ENCODE measurements at regions not wholly inside any gene's neighbourhood (a gene's known extent, or its start where the extent isn't known, plus 50 kb on each side); places are given as distances from the start of the nearest gene placed in this dataset.

GRCh38 chr3:59611649-59612443, 562.0 kb upstream of the CFAP20DC start:
- Histone ChIP-seq H3K4me3 (ENCODE audit: low read length in 3 of 3) (no peak overlapping the region), H3K9me3 (ENCODE audit: control insufficient read depth in 3 of 3, low read length in 3 of 3) (no peaks in the 10 kb centered on the region), H3K9ac (ENCODE audit: low read depth in 1 of 3, low read length in 3 of 3) (no peak overlapping the region), H3K36me3 (ENCODE audit: control insufficient read depth in 3 of 3, insufficient read depth in 3 of 3, low read length in 3 of 3) (no peaks in the 10 kb centered on the region), H3K27ac (ENCODE audit: low read depth, low read length) (no peak overlapping the region), H3K27me3 (ENCODE audit: control insufficient read depth in 3 of 3, insufficient read depth in 3 of 3, low read length in 3 of 3) (no peaks in the 10 kb centered on the region), H3K4me1 (ENCODE audit: control insufficient read depth in 3 of 3, insufficient read depth in 3 of 3, low read length in 3 of 3) (no peaks in the 10 kb centered on the region)

- H3K36me3 ChIP-seq (ENCODE audit: control insufficient read depth in 3 of 3, insufficient read depth in 3 of 3, low read length in 3 of 3): no peaks in the 10 kb centered on the region
- no peaks in the 10 kb centered on the region for H3K9me3 ChIP-seq (ENCODE audit: control insufficient read depth in 3 of 3, low read length in 3 of 3)
- no peaks in the 10 kb centered on the region for H3K4me1 ChIP-seq (ENCODE audit: control insufficient read depth in 3 of 3, insufficient read depth in 3 of 3, low read length in 3 of 3)
- no peak overlapping the region for H3K9ac ChIP-seq (ENCODE audit: low read depth in 1 of 3, low read length in 3 of 3)
- H3K4me3 ChIP-seq (ENCODE audit: low read length in 3 of 3): no peak overlapping the region
- H3K27ac ChIP-seq (ENCODE audit: low read depth, low read length): no peak overlapping the region
- no peaks in the 10 kb centered on the region for H3K27me3 ChIP-seq (ENCODE audit: control insufficient read depth in 3 of 3, insufficient read depth in 3 of 3, low read length in 3 of 3)
These were observed 560.0 kb upstream of the CFAP20DC start for GRCh38 chr3:59609657-59610348.

DNA sequence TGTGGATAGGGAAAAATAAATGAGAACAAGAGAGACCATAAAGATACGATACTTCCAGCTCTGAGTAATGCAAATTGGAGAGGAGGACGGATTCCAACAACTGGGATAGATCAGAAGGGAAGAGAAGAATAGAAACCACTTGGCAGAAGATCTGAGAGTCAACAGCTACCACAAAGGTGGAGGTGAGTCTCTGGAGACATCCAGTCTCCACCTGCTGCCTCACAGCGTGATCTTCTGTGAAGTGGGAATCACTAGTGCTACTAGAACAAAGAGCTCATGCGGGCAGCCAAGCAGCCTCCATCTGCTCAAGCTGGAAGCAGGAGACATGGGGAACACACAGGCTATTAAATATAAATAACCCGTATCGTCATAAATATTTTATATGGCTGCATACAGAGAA, 558.5 kb upstream of the CFAP20DC start:
- Histone ChIP-seq H3K4me1 (ENCODE audit: control insufficient read depth in 3 of 3, insufficient read depth in 3 of 3, low read length in 3 of 3) (no peaks in the 10 kb centered on the region), H3K27me3 (ENCODE audit: control insufficient read depth in 3 of 3, insufficient read depth in 3 of 3, low read length in 3 of 3) (no peaks in the 10 kb centered on the region), H3K9ac (ENCODE audit: low read depth in 1 of 3, low read length in 3 of 3) (no peak overlapping the region), H3K27ac (ENCODE audit: low read depth, low read length) (no peak overlapping the region), H3K4me3 (ENCODE audit: low read length in 3 of 3) (no peak overlapping the region), H3K9me3 (ENCODE audit: control insufficient read depth in 3 of 3, low read length in 3 of 3) (no peaks in the 10 kb centered on the region), H3K36me3 (ENCODE audit: control insufficient read depth in 3 of 3, insufficient read depth in 3 of 3, low read length in 3 of 3) (no peaks in the 10 kb centered on the region)

- no peaks in the 10 kb centered on the region for H3K27me3 ChIP-seq (ENCODE audit: control insufficient read depth in 3 of 3, insufficient read depth in 3 of 3, low read length in 3 of 3)
- H3K36me3 ChIP-seq (ENCODE audit: control insufficient read depth in 3 of 3, insufficient read depth in 3 of 3, low read length in 3 of 3): no peaks in the 10 kb centered on the region
- no peak overlapping the region for H3K9ac ChIP-seq (ENCODE audit: low read depth in 1 of 3, low read length in 3 of 3)
- H3K4me1 ChIP-seq (ENCODE audit: control insufficient read depth in 3 of 3, insufficient read depth in 3 of 3, low read length in 3 of 3): no peaks in the 10 kb centered on the region
- no peak overlapping the region for H3K4me3 ChIP-seq (ENCODE audit: low read length in 3 of 3)
- H3K9me3 ChIP-seq (ENCODE audit: control insufficient read depth in 3 of 3, low read length in 3 of 3): no peaks in the 10 kb centered on the region
- no peak overlapping the region for H3K27ac ChIP-seq (ENCODE audit: low read depth, low read length)
These were observed 557.8 kb upstream of the CFAP20DC start for GRCh38 chr3:59607656-59608055.

DNA sequence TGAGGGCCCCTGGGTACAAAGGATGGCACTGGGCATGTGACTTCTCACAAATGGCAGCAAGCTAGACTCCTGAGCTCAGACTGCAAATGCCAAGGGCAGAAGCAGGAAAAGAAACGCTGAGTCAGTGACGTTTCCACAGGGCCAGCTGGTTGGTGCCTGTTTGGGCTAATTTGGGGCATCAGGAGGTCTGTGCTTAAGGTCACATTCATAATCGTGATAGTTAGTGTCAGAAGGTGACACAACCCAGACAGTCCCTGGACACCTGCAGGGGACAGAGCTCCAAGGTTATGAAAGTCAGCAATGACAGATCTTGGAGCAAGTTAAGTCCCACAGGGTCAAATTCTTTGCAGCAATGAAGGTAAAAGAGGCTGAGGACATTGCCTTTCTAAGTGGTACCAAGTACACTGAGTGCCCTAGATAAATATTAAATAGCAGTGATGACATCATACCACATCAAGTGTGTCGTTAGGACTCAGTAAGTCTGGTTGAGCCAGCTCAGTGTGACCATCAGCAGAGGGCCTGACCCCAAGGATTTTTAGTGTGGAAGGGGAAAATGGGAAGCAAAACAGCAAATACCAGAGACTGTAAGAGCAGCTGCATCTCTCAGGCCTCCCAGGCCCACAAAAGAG, 556.9 kb upstream of the CFAP20DC start:
- no peaks in the 10 kb centered on the region for H3K27me3 ChIP-seq (ENCODE audit: control insufficient read depth in 3 of 3, insufficient read depth in 3 of 3, low read length in 3 of 3)
- no peaks in the 10 kb centered on the region for H3K4me1 ChIP-seq (ENCODE audit: control insufficient read depth in 3 of 3, insufficient read depth in 3 of 3, low read length in 3 of 3)
- H3K9me3 ChIP-seq (ENCODE audit: control insufficient read depth in 3 of 3, low read length in 3 of 3): no peaks in the 10 kb centered on the region
- no peak overlapping the region for H3K4me3 ChIP-seq (ENCODE audit: low read length in 3 of 3)
- no peak overlapping the region for H3K27ac ChIP-seq (ENCODE audit: low read depth, low read length)
- no peaks in the 10 kb centered on the region for H3K36me3 ChIP-seq (ENCODE audit: control insufficient read depth in 3 of 3, insufficient read depth in 3 of 3, low read length in 3 of 3)
- H3K9ac ChIP-seq (ENCODE audit: low read depth in 1 of 3, low read length in 3 of 3): no peak overlapping the region

DNA sequence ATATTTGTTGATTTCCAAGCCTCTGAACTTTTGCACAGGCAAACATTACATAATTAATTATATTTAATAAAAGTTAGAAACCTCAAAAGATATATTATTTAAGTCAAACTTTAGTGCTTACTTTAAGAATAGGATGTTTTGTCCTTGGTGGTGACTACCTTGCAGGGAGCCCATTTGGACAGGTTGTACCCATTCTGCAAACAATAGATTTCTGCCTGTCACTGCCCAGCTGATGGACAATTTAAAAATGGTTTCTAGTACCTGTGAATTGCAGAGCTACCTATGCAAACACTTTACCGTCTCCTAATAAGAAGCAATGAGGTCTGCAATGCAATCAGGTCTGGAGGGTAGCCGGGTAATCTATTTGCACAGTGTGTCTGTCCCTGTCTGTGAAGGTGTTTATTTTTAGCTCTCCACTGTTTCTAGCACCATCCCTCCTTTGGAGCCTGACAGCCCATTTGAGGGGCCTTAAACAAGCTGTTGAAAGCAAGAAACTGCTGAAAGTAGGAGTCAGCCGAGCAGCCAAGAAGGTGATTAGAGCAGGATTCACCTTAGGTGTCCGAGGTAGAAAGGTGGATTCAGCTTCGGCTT, 556.2 kb upstream of the CFAP20DC start:
- Histone ChIP-seq H3K9ac (ENCODE audit: low read depth in 1 of 3, low read length in 3 of 3) (no peak overlapping the region), H3K27ac (ENCODE audit: low read depth, low read length) (no peak overlapping the region), H3K4me3 (ENCODE audit: low read length in 3 of 3) (no peak overlapping the region), H3K4me1 (ENCODE audit: control insufficient read depth in 3 of 3, insufficient read depth in 3 of 3, low read length in 3 of 3) (no peaks in the 10 kb centered on the region), H3K9me3 (ENCODE audit: control insufficient read depth in 3 of 3, low read length in 3 of 3) (no peaks in the 10 kb centered on the region), H3K36me3 (ENCODE audit: control insufficient read depth in 3 of 3, insufficient read depth in 3 of 3, low read length in 3 of 3) (no peaks in the 10 kb centered on the region), H3K27me3 (ENCODE audit: control insufficient read depth in 3 of 3, insufficient read depth in 3 of 3, low read length in 3 of 3) (no peaks in the 10 kb centered on the region)

DNA sequence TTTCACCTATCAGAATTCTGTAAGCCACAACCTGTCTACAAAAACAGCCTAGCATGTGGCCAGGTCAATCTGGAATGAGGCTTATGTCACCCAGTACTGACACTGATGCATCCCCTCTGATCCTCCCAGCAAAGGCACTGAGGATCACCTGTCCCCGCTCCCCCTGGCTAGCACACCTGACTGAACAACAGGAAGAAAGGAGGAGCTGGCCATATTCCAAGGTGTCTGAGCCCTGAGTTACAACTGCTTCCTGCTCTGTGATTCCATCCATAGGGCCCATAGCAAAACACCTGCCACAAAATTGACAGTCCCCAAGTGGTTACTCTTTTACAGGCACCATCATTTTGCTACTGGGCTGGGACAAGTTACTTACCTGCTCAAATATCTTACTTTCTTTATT, 555.5 kb upstream of the CFAP20DC start:
- no peaks in the 10 kb centered on the region for H3K4me1 ChIP-seq (ENCODE audit: control insufficient read depth in 3 of 3, insufficient read depth in 3 of 3, low read length in 3 of 3)
- no peak overlapping the region for H3K9ac ChIP-seq (ENCODE audit: low read depth in 1 of 3, low read length in 3 of 3)
- H3K27me3 ChIP-seq (ENCODE audit: control insufficient read depth in 3 of 3, insufficient read depth in 3 of 3, low read length in 3 of 3): no peaks in the 10 kb centered on the region
- no peak overlapping the region for H3K27ac ChIP-seq (ENCODE audit: low read depth, low read length)
- H3K9me3 ChIP-seq (ENCODE audit: control insufficient read depth in 3 of 3, low read length in 3 of 3): no peaks in the 10 kb centered on the region
- H3K36me3 ChIP-seq (ENCODE audit: control insufficient read depth in 3 of 3, insufficient read depth in 3 of 3, low read length in 3 of 3): no peaks in the 10 kb centered on the region
- H3K4me3 ChIP-seq (ENCODE audit: low read length in 3 of 3): no peak overlapping the region

DNA sequence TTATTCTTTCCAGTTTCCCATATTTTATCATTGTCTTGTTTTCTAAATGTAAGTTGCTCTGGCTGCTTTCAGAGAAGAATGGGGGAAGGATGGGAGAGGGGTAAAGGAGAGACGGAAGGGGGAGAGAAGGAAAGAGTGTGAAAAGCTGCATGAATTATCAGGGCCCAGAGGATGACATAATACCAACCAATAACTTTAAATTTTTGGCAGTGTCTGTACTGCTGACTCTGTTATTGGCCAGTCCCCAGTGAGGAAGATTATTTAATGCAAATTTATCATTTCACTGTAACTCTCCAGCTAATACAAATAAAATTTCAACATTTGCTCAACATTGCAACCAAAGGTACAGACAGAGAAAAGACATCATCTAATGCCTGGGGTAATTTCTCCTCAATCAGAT, 551.7 kb upstream of the CFAP20DC start:
- no peaks in the 10 kb centered on the region for H3K4me1 ChIP-seq (ENCODE audit: control insufficient read depth in 3 of 3, insufficient read depth in 3 of 3, low read length in 3 of 3)
- no peak overlapping the region for H3K9ac ChIP-seq (ENCODE audit: low read depth in 1 of 3, low read length in 3 of 3)
- no peaks in the 10 kb centered on the region for H3K36me3 ChIP-seq (ENCODE audit: control insufficient read depth in 3 of 3, insufficient read depth in 3 of 3, low read length in 3 of 3)
- no peak overlapping the region for H3K4me3 ChIP-seq (ENCODE audit: low read length in 3 of 3)
- no peak overlapping the region for H3K27ac ChIP-seq (ENCODE audit: low read depth, low read length)
- H3K9me3 ChIP-seq (ENCODE audit: control insufficient read depth in 3 of 3, low read length in 3 of 3): no peaks in the 10 kb centered on the region
- H3K27me3 ChIP-seq (ENCODE audit: control insufficient read depth in 3 of 3, insufficient read depth in 3 of 3, low read length in 3 of 3): no peaks in the 10 kb centered on the region

GRCh38 chr3:59600631-59601030, 550.8 kb upstream of the CFAP20DC start:
- no peaks in the 10 kb centered on the region for H3K4me1 ChIP-seq (ENCODE audit: control insufficient read depth in 3 of 3, insufficient read depth in 3 of 3, low read length in 3 of 3)
- no peaks in the 10 kb centered on the region for H3K27me3 ChIP-seq (ENCODE audit: control insufficient read depth in 3 of 3, insufficient read depth in 3 of 3, low read length in 3 of 3)
- H3K9ac ChIP-seq (ENCODE audit: low read depth in 1 of 3, low read length in 3 of 3): no peak overlapping the region
- no peak overlapping the region for H3K27ac ChIP-seq (ENCODE audit: low read depth, low read length)
- peaks cover 0 to 2% (median 0%) of the 10 kb centered on the region in 3 donors for H3K9me3 ChIP-seq (ENCODE audit: control insufficient read depth in 3 of 3, low read length in 3 of 3)
- no peaks in the 10 kb centered on the region for H3K36me3 ChIP-seq (ENCODE audit: control insufficient read depth in 3 of 3, insufficient read depth in 3 of 3, low read length in 3 of 3)
- H3K4me3 ChIP-seq (ENCODE audit: low read length in 3 of 3): no peak overlapping the region

DNA sequence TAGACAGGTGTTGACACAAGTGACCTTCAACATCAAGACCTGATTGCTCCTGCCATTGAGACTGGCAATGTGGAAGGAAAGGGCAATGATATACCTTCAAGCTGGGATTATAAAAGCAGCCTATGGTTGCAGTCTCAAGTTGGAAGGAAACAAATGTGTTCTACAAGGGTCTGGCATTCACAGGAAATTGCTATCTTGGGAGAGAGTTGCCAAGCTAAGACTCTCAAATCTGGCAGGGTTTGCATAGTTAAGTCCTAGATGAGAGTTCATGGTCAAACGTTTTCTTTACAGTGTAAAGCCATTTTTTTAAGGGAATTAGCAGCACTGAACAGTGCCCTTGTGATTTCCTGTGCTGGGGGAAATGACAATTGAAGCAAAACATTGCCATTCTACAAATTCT, 546.9 kb upstream of the CFAP20DC start:
- H3K4me3 ChIP-seq (ENCODE audit: low read length in 3 of 3): no peak overlapping the region
- no peak overlapping the region for H3K9ac ChIP-seq (ENCODE audit: low read depth in 1 of 3, low read length in 3 of 3)
- H3K27me3 ChIP-seq (ENCODE audit: control insufficient read depth in 3 of 3, insufficient read depth in 3 of 3, low read length in 3 of 3): no peaks in the 10 kb centered on the region
- H3K36me3 ChIP-seq (ENCODE audit: control insufficient read depth in 3 of 3, insufficient read depth in 3 of 3, low read length in 3 of 3): no peaks in the 10 kb centered on the region
- H3K4me1 ChIP-seq (ENCODE audit: control insufficient read depth in 3 of 3, insufficient read depth in 3 of 3, low read length in 3 of 3): no peaks in the 10 kb centered on the region
- H3K27ac ChIP-seq (ENCODE audit: low read depth, low read length): no peak overlapping the region
- H3K9me3 ChIP-seq (ENCODE audit: control insufficient read depth in 3 of 3, low read length in 3 of 3): peaks cover 0 to 2% (median 0%) of the 10 kb centered on the region in 3 donors

Measured in skeletal muscle tissue (tissue), 3 donors.